ENCODE measurements at regions not wholly inside any gene's neighbourhood (a gene's known extent, or its start where the extent isn't known, plus 50 kb on each side); places are given as distances from the start of the nearest gene placed in this dataset.

- ChIA-PET POLR2A (no interaction called here), CTCF (no interaction called here)
- Histone ChIP-seq H3K27ac (ENCODE audit: insufficient read depth, low read depth, low read length) (no peak overlapping the region), H3K4me1 (ENCODE audit: control insufficient read depth, extremely low read depth, insufficient read depth, low read length) (no peaks in the 10 kb centered on the region), H3K36me3 (ENCODE audit: control insufficient read depth in 2 of 2, extremely low read depth in 1 of 2, insufficient read depth in 2 of 2, low read length in 2 of 2) (no peaks in the 10 kb centered on the region), H3K4me3 (replicated peaks in 1 of 3; ENCODE audit: insufficient read depth in 1 of 3, low read depth in 1 of 3, low read length in 3 of 3) (no peak overlapping the region), H3K9ac (replicated peaks; ENCODE audit: extremely low read depth, insufficient read depth, low read length) (no peak overlapping the region), H3K27me3 (ENCODE audit: control insufficient read depth in 2 of 2, insufficient read depth in 2 of 2, low read length in 2 of 2) (no peaks in the 10 kb centered on the region), H2AFZ (ENCODE audit: low read depth, low read length) (no peak overlapping the region), H3K9me1 (replicated peaks; ENCODE audit: control insufficient read depth, extremely low read depth, insufficient read depth, low read length) (no peaks in the 10 kb centered on the region), H4K20me1 (replicated peaks; ENCODE audit: control insufficient read depth, extremely low read depth, insufficient read depth, low read length) (no peaks in the 10 kb centered on the region), H3K4me2 (ENCODE audit: insufficient read depth, low read length) (no peak overlapping the region), H3K9me3 (replicated peaks; ENCODE audit: control insufficient read depth, insufficient read depth, low read length) (no peaks in the 10 kb centered on the region), H3K79me2 (ENCODE audit: control insufficient read depth, insufficient read depth, low read length) (no peaks in the 10 kb centered on the region)
- dilution Hi-C loops (cut with MboI; ENCODE audit: extremely low pct_ligation_motif_present, low sequenced_read_pairs): no loop called here
- FAIRE-seq (no peak), DNase-seq (ENCODE audit: low read depth, low spot score) (no peak)
- no peak for TF ChIP-seq GATA2 (IDR thresholded peaks at IDR 0.05; ENCODE audit: insufficient read depth, insufficient read length, low read depth, low read length)
- no peak for TF ChIP-seq FOS (IDR thresholded peaks at IDR 0.05; ENCODE audit: borderline replicate concordance, insufficient read depth, low read length)
- TF ChIP-seq MAX (IDR thresholded peaks at IDR 0.05; ENCODE audit: insufficient read depth, insufficient read length): no peak
- TF ChIP-seq MYC (IDR thresholded peaks at IDR 0.05; ENCODE audit: low read depth, low read length): no peak
- no peak for TF ChIP-seq EZH2 (IDR thresholded peaks at IDR 0.05; ENCODE audit: borderline replicate concordance, low read depth, low read length, severe bottlenecking)
- TF ChIP-seq POLR2A (IDR thresholded peaks at IDR 0.05; ENCODE audit: low read depth, low read length): no peak
- TF ChIP-seq POLR2AphosphoS5 (IDR thresholded peaks at IDR 0.05; ENCODE audit: insufficient read depth, low read depth, low read length): no peak
- no peak for TF ChIP-seq JUN (IDR thresholded peaks at IDR 0.05; ENCODE audit: borderline replicate concordance, insufficient read depth, insufficient read length, low read depth)
- no peak for TF ChIP-seq CTCF (IDR thresholded peaks at IDR 0.05; ENCODE audit: extremely low read depth in 1 of 2, insufficient read depth in 1 of 2, low read depth in 1 of 2, low read length in 2 of 2)
- intact Hi-C loops (cut with micrococcal nuclease): no loop called here
- BruUV-seq (replicated peaks): no TSS peak
These were observed 134.4 kb upstream of the SOX5 start for GRCh38 chr12:24083838-24084237.
